ENCODE measurements at regions not wholly inside any gene's neighbourhood (a gene's known extent, or its start where the extent isn't known, plus 50 kb on each side); places are given as distances from the start of the nearest gene placed in this dataset.

- DNase-seq (ENCODE audit: low spot score) = no peak
- TF ChIP-seq, protein P1, sequence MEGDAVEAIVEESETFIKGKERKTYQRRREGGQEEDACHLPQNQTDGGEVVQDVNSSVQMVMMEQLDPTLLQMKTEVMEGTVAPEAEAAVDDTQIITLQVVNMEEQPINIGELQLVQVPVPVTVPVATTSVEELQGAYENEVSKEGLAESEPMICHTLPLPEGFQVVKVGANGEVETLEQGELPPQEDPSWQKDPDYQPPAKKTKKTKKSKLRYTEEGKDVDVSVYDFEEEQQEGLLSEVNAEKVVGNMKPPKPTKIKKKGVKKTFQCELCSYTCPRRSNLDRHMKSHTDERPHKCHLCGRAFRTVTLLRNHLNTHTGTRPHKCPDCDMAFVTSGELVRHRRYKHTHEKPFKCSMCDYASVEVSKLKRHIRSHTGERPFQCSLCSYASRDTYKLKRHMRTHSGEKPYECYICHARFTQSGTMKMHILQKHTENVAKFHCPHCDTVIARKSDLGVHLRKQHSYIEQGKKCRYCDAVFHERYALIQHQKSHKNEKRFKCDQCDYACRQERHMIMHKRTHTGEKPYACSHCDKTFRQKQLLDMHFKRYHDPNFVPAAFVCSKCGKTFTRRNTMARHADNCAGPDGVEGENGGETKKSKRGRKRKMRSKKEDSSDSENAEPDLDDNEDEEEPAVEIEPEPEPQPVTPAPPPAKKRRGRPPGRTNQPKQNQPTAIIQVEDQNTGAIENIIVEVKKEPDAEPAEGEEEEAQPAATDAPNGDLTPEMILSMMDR (IDR thresholded peaks at IDR 0.05; ENCODE audit: borderline replicate concordance, control extremely low read depth, extremely low read depth, insufficient read depth, missing control alignments) = no peak
- in situ Hi-C loops (cut with MboI; ENCODE audit: low sequenced_read_pairs, unreplicated experiment) = no loop called here
These were observed 453.5 kb downstream of the FOXG1 start for GRCh38 chr14:29220072-29220471.

DNA sequence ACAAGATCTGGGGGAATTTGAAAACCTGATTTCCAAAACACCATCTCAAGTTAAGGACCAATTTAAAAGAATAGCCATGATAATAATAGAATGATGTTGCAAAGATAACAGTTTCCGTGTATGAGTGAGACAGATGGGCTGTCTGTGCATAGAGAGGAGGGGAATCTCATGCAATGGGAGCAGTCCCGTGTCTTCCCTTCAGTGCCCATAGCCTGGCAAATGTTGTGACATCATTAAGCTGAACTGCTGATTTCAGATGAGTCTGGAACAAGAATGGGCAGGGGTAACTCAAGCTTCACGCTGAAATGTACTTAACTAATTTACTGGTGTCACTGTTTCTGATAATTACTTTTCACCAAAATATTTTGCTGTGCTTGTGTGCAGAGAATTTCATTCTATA lies 454.0 kb downstream of the FOXG1 start:
- no peak for DNase-seq (ENCODE audit: low spot score)
- TF ChIP-seq, protein P1 (IDR thresholded peaks at IDR 0.05; ENCODE audit: borderline replicate concordance, control extremely low read depth, extremely low read depth, insufficient read depth, missing control alignments) = no peak
- in situ Hi-C loops (cut with MboI; ENCODE audit: low sequenced_read_pairs, unreplicated experiment) = no loop called here

DNA sequence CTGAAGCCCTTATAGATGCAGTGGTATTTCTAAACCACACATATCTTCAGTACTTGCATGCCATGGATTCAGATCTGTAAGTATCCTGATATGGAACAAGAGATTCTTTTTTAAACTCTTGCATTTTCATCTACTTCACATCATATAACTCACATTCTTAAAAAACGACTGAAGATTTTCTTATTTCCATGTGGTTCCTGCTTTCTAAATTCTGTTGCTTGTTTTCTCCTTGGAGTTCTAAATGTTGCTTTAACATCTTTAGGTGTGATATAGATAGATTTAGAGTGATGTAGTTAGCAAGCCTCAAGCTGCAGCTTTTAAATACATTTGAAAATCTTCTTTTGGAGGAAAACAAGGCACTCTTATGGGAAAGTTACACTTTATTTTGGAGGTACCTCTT lies 455.4 kb downstream of the FOXG1 start:
- TF ChIP-seq, protein P1 (IDR thresholded peaks at IDR 0.05; ENCODE audit: borderline replicate concordance, control extremely low read depth, extremely low read depth, insufficient read depth, missing control alignments) = no peak
- DNase-seq (ENCODE audit: low spot score) = no peak
- in situ Hi-C loops (cut with MboI; ENCODE audit: low sequenced_read_pairs, unreplicated experiment) = no loop called here

DNA sequence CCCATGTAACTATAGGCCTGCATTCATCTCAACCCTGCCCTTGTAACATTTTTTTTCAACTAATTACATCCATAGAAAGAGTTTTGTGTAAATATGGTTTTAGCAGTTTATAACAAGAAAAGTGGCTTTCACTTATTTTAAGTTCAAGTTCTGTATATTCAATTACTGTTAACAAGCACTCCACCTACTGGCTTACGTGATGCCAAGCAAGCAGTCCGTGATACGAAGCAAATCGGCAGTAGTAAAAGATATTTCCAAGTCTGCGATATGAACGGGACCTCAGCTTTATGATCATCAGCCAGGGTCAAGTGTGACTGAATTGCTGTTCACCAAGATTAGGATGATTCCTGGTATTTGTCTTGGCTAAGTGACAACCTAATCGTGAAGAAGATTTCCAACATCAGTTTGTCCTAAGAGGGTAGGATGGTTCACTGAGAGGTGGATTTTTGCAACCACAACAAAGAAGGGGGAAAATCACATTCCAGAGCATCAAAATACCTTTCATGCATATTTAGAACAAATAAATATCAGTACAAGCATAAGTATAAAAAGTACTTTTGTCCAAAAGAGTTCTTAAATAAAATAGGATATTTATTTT lies 456.2 kb downstream of the FOXG1 start:
- no peak for DNase-seq (ENCODE audit: low spot score)
- in situ Hi-C loops (cut with MboI; ENCODE audit: low sequenced_read_pairs, unreplicated experiment) = no loop called here
- TF ChIP-seq, protein P1 (IDR thresholded peaks at IDR 0.05; ENCODE audit: borderline replicate concordance, control extremely low read depth, extremely low read depth, insufficient read depth, missing control alignments) = no peak

GRCh38 chr14:29223947-29224346 lies 457.4 kb downstream of the FOXG1 start:
- TF ChIP-seq, protein P1 (IDR thresholded peaks at IDR 0.05; ENCODE audit: borderline replicate concordance, control extremely low read depth, extremely low read depth, insufficient read depth, missing control alignments) = no peak
- in situ Hi-C loops (cut with MboI; ENCODE audit: low sequenced_read_pairs, unreplicated experiment) = no loop called here
- DNase-seq (ENCODE audit: low spot score) = no peak

DNA sequence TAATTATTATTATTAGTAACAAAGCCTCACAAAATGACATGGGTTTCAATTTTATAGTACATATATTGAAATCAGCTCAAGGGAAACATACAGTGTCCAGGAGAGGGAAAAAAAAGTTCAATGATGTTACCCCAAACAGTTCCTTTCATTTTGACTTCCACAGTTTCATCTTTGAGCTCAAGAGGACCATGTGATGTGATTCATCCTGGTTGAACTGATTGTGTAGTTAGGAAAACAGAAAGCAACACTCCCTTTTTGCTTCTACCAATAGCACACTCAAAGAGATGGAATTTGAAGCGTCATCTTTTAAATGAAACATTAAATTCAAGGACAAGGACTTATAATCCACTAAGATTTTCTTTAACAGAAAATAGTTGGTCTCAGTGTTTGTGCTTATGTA lies 461.0 kb downstream of the FOXG1 start:
- no peak for DNase-seq (ENCODE audit: low spot score)
- in situ Hi-C loops (cut with MboI; ENCODE audit: low sequenced_read_pairs, unreplicated experiment) = no loop called here
- TF ChIP-seq, protein P1 (IDR thresholded peaks at IDR 0.05; ENCODE audit: borderline replicate concordance, control extremely low read depth, extremely low read depth, insufficient read depth, missing control alignments) = no peak

All from GM13976 (cell line).